HUES64 (cell line): ENCODE measurements at regions not wholly inside any gene's neighbourhood (a gene's known extent, or its start where the extent isn't known, plus 50 kb on each side); places are given as distances from the start of the nearest gene placed in this dataset.

Experiments
- H3K27ac ChIP-seq: 2 replicates; pipeline ENCODE4 v1.7.0; 2013; ENCODE audit warnings: low read depth, low read length, inconsistent platforms
- H3K27me3 ChIP-seq: 2 replicates; pipeline ENCODE4 v1.6.1; 2013; ENCODE audit warnings: mild to moderate bottlenecking, low read length; ENCODE audit not compliant: insufficient read depth
- H3K36me3 ChIP-seq: 2 replicates; pipeline ENCODE4 v1.6.1; 2013; ENCODE audit warnings: mild to moderate bottlenecking, low read length; ENCODE audit not compliant: insufficient read depth
- H3K4me1 ChIP-seq: 2 replicates; pipeline ENCODE4 v1.6.1; 2013; ENCODE audit warnings: mild to moderate bottlenecking, low read length, moderate library complexity; ENCODE audit not compliant: insufficient read depth
- H3K4me3 ChIP-seq: 2 replicates; pipeline ENCODE4 v1.5.1; 2013; ENCODE audit warnings: mild to moderate bottlenecking, low read length, moderate library complexity
- H3K9ac ChIP-seq: 2 replicates; pipeline ENCODE4 v1.6.1; 2013; ENCODE audit warnings: mild to moderate bottlenecking, low read depth, low read length
- H3K9me3 ChIP-seq: 2 replicates; pipeline ENCODE4 v1.6.1; 2013; ENCODE audit warnings: low read depth, low read length; ENCODE audit not compliant: insufficient read depth
- WGBS: fragments of 150-250, 120-280 bp; methylation state at CpG from one replicate; pipeline ENCODE4 v1.1.7; 2013; ENCODE audit warnings: missing lambda C conversion rate; 5-methylcytosine and 5-hydroxymethylcytosine counted together

GRCh38 chr5:3886524-3887451 is 291.2 kb downstream of the IRX1 start:
- no peak overlapping the region for H3K27ac ChIP-seq
- 96% methylated on average over 6 of the region's 9 CpGs for WGBS
- no peak overlapping the region for H3K4me3 ChIP-seq
- H3K9ac ChIP-seq = no peak overlapping the region
- H3K4me1 ChIP-seq = peaks cover 5% of the 10 kb centered on the region; the same call in 1 of the 2 replicates
- no peaks in the 10 kb centered on the region for H3K9me3 ChIP-seq
- no peaks in the 10 kb centered on the region for H3K36me3 ChIP-seq
- no peaks in the 10 kb centered on the region for H3K27me3 ChIP-seq

DNA sequence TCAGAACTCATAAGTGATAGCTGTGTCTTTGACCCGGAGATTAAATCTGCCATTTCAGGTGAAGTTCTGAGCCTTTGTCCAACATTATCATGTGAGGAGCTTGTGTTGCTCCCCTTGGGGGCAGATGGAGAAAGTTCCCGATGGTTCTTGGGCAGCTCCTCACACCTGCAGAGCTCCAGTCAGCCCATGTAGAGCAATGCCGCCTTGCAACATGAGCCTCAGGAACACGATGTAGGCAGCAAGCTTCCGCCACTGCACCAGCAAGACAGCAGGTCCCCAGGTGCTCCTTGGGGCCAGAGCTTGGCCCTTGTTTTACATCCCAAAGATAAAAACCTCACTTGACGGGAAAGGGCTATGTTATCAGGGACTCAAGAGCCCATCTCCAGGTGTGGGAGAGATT is 292.7 kb downstream of the IRX1 start:
- Histone ChIP-seq H3K4me1 (peaks cover 5% of the 10 kb centered on the region; the same call in 1 of the 2 replicates), H3K9ac (no peak overlapping the region), H3K27ac (no peak overlapping the region), H3K27me3 (no peaks in the 10 kb centered on the region), H3K9me3 (no peaks in the 10 kb centered on the region; the same call in 1 of the 2 replicates), H3K4me3 (no peak overlapping the region), H3K36me3 (no peaks in the 10 kb centered on the region)
- 98% methylated on average over 6 of the region's 6 CpGs for WGBS

DNA sequence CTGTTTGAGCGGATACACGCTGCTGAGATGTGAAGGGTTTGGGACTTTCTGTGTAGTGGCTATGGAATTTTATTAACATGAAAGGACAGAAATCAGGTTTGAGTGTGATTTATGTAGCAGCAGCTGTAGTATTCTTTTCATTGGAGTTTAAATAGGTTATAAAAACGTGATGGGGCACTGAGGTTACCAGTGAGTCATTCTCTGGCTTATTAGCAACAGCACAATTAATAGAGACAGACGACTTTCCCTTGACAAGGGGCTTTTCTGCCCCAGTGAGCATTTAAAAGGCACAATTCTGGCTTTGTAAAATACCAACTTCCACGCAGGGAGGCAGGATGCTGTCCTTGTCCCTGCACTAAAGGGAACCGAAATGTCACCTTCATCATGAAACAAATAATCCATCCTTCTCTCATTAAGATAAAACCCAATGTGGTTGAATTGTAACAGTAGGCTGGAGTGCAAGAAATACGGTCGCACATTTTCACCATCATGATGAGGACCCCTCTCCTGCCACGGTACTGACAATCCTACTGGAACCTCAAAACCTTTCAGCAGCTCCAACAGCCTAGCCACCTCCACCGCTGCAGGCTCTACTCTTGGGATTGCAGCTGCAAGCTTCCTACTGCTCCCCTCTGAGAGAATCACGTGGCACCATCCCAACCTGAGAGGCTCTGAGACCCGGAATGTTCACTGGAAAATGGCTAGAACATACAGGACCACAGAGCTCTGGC is 293.9 kb downstream of the IRX1 start:
- Histone ChIP-seq H3K4me1 (peaks cover 5% of the 10 kb centered on the region; the same call in 1 of the 2 replicates), H3K9ac (no peak overlapping the region), H3K9me3 (no peaks in the 10 kb centered on the region; the same call in 1 of the 2 replicates), H3K36me3 (no peaks in the 10 kb centered on the region), H3K27me3 (no peaks in the 10 kb centered on the region), H3K27ac (no peak overlapping the region), H3K4me3 (no peak overlapping the region)
- WGBS = 89% methylated on average over 12 of the region's 12 CpGs

DNA sequence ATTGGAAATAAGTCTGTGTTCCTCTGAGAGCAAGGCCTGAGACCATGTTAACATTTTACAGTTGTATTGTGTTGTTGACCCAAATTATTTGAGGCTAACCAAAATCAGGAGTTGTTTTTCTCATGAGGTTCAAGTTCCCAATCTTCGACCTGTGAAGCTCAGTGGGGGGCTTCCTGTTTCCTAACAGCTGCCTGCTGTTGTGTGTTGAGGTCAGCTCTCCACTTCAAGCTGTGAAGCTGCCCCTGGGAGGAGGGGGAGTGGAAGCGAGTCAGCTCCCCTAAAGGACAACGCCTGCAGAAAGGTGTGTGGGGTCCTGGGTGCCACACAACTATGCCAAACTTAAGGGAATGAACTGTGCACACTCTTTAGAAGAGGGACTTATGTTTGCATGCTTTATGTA is 295.5 kb downstream of the IRX1 start:
- H3K36me3 ChIP-seq = no peaks in the 10 kb centered on the region
- H3K4me3 ChIP-seq = no peak overlapping the region
- WGBS = 50% methylated on average over 3 of the region's 3 CpGs
- H3K9me3 ChIP-seq = no peaks in the 10 kb centered on the region; the same call in 1 of the 2 replicates
- H3K4me1 ChIP-seq = peaks cover 5% of the 10 kb centered on the region; the same call in 1 of the 2 replicates
- H3K27me3 ChIP-seq = no peaks in the 10 kb centered on the region
- H3K9ac ChIP-seq = no peak overlapping the region
- no peak overlapping the region for H3K27ac ChIP-seq

DNA sequence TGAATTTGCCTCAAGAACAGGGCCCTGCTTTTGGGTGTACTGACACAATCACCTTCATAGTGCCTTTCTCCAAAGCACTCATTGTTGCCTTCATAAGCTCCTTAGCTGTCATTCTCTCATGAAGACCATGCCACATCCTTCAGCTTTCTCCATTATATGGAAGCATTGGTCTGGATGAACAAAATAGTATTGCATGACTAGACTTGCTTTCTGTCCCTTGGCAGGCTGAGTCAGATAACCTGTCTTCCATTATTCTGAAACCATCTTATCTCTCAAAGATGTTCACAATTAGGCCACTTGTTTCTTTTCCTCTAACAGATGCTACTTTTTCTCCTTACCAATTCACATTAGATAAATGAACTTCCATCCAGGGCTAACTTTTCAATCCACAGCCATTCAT is 297.9 kb downstream of the IRX1 start:
- Histone ChIP-seq H3K9ac (no peak overlapping the region), H3K9me3 (peaks cover 3% of the 10 kb centered on the region; the same call in 1 of the 2 replicates), H3K4me3 (no peak overlapping the region), H3K27me3 (no peaks in the 10 kb centered on the region), H3K36me3 (no peaks in the 10 kb centered on the region), H3K4me1 (peaks cover 5% of the 10 kb centered on the region; the same call in 1 of the 2 replicates), H3K27ac (no peak overlapping the region)

- no peak overlapping the region for H3K9ac ChIP-seq
- H3K27me3 ChIP-seq = no peaks in the 10 kb centered on the region
- no peak overlapping the region for H3K27ac ChIP-seq
- H3K4me3 ChIP-seq = no peak overlapping the region
- peaks cover 5% of the 10 kb centered on the region; the same call in 1 of the 2 replicates for H3K4me1 ChIP-seq
- 92% methylated on average over 1 of the region's 1 CpG for WGBS
- H3K9me3 ChIP-seq = peaks cover 3% of the 10 kb centered on the region; the same call in 1 of the 2 replicates
- H3K36me3 ChIP-seq = no peaks in the 10 kb centered on the region
Measured at GRCh38 chr5:3893975-3894374, 298.3 kb downstream of the IRX1 start.

DNA sequence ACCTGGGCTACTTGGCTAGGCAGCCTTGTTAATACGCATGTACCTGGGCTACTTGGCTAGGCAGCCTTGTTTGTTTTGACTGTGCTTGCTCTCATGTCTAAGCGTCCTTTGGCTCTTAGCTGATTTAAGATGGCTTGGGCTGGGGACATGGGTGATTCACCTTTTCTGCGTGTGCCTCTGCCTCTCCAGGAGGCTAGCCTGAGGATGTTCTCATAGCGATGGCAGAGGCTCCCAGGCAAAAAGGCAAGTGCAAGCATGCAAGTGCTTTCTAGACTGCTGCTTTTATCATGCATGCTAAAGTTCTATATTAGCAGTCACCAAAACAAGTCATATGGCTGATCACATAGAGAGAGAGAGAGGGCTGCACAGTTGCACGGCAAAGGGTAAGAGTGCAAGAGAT is 300.5 kb downstream of the IRX1 start:
- H3K27me3 ChIP-seq = no peaks in the 10 kb centered on the region
- H3K9ac ChIP-seq = no peak overlapping the region
- H3K4me1 ChIP-seq = peaks cover 3% of the 10 kb centered on the region; the same call in 1 of the 2 replicates
- no peak overlapping the region for H3K27ac ChIP-seq
- 87% methylated on average over 4 of the region's 5 CpGs for WGBS
- H3K36me3 ChIP-seq = no peaks in the 10 kb centered on the region
- H3K4me3 ChIP-seq = no peak overlapping the region
- peaks cover 3% of the 10 kb centered on the region; the same call in 1 of the 2 replicates for H3K9me3 ChIP-seq

- Histone ChIP-seq H3K9ac (no peak overlapping the region), H3K4me1 (0 out of 2 replicates have a peak, but pooled peaks cover 3% of the 10 kb centered on the region), H3K4me3 (no peak overlapping the region), H3K9me3 (peaks cover 3% of the 10 kb centered on the region; the same call in 1 of the 2 replicates), H3K36me3 (no peaks in the 10 kb centered on the region), H3K27me3 (no peaks in the 10 kb centered on the region), H3K27ac (no peak overlapping the region)
- WGBS = 78% methylated on average over 5 of the region's 5 CpGs
Measured at GRCh38 chr5:3899093-3899492, 303.5 kb downstream of the IRX1 start.

GRCh38 chr5:3904584-3904983 is 309.0 kb downstream of the IRX1 start:
- Histone ChIP-seq H3K4me3 (no peak overlapping the region), H3K9me3 (no peaks in the 10 kb centered on the region), H3K27me3 (no peaks in the 10 kb centered on the region), H3K9ac (no peak overlapping the region), H3K4me1 (no peaks in the 10 kb centered on the region), H3K36me3 (no peaks in the 10 kb centered on the region), H3K27ac (no peak overlapping the region)
- WGBS = 96% methylated on average over 7 of the region's 8 CpGs

- no peak overlapping the region for H3K9ac ChIP-seq
- no peaks in the 10 kb centered on the region for H3K27me3 ChIP-seq
- WGBS = 94% methylated on average over 7 of the region's 7 CpGs
- no peaks in the 10 kb centered on the region for H3K36me3 ChIP-seq
- H3K27ac ChIP-seq = no peak overlapping the region
- H3K9me3 ChIP-seq = no peaks in the 10 kb centered on the region
- no peaks in the 10 kb centered on the region for H3K4me1 ChIP-seq
- no peak overlapping the region for H3K4me3 ChIP-seq
Measured at GRCh38 chr5:3905031-3905430, 309.4 kb downstream of the IRX1 start.

- 95% methylated on average over 3 of the region's 3 CpGs for WGBS
- no peak overlapping the region for H3K4me3 ChIP-seq
- H3K27me3 ChIP-seq = no peaks in the 10 kb centered on the region
- no peaks in the 10 kb centered on the region for H3K9me3 ChIP-seq
- no peak overlapping the region for H3K27ac ChIP-seq
- H3K9ac ChIP-seq = no peak overlapping the region
- H3K36me3 ChIP-seq = no peaks in the 10 kb centered on the region
- no peaks in the 10 kb centered on the region for H3K4me1 ChIP-seq
Measured at GRCh38 chr5:3905521-3905920, 309.9 kb downstream of the IRX1 start.
